ENCODE measurements at regions not wholly inside any gene's neighbourhood (a gene's known extent, or its start where the extent isn't known, plus 50 kb on each side); places are given as distances from the start of the nearest gene placed in this dataset.

DNA sequence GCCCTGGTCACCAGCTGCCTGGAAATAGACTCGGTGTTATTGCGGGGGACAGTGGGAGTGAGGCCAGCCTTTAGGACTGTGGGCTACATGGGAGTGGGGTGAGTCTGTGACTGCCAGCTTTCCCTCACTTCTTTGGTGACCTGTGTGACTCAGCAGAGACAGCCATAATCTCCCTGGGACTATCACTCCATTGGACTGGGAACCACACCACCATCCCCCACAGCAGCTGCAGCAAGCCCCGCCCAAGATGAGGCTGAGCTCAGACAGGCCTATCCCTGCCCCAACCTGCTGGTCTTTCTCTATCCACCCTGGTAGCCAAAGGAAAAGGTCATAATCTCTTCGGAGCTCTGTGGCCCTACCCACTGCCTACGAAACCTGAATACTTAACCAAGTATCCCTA is 263.2 kb downstream of the FZD1 start:
- no peak for DNase-seq

DNA sequence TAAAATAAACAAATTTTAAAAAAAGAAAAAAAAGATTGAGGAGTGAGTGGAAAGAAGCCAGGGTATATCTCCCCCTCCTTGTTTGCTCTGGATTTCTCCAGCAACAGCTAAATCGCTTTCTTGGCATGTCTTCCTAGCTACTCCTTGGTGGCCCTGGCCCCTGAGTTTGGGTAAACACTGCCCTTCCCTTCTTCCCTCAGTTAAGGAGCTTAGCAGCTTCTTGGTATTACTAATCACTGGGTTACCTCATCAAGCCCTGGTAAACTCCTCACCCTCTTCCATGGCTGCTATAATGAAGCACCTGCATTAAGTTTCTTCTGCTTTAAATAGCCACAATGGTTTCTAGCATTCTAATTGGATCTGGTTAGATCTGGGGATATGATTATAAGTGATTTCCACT is 269.8 kb downstream of the FZD1 start:
- no peak for DNase-seq

DNA sequence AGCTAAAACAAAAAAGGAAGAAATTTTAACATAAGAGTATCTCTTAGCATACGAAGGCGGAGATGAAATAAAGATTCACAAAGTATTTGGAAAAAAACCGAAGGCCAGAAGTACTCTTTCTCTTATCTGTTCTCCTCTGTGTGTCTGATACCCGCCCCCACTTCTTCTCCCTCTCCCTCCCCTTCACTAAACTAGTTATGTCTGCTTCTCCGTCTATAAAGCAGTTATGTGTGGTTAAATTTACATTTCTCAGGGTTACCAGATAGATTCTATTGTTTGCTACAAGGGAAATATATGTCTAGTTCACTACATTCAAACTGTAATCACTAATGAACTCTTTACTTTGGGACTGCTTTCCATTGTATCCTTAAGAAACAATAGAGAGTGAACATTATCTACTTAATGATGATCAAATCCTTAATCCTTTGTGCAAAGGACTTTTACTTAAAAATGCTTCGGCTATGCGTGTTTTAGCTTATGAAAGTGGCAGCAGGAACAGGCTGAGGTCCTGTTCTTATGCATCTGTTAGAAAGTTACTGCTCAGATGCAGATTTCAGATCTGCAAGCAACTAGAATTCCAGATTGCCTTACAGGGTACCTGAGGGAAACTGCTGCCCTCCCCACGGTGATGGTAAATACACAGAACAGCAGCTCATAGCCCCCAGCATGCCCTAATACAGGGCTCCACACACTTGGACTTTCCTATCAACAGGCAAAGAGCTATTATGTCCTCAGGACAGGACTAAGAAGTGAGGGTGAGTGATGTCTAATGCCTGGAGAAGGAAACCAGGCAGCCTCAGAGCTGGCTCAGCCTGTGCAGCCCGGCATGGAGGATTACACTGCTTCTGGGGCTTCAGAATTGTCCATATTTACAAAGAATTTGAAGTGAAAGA is 273.3 kb downstream of the FZD1 start:
- DNase-seq = no peak

DNA sequence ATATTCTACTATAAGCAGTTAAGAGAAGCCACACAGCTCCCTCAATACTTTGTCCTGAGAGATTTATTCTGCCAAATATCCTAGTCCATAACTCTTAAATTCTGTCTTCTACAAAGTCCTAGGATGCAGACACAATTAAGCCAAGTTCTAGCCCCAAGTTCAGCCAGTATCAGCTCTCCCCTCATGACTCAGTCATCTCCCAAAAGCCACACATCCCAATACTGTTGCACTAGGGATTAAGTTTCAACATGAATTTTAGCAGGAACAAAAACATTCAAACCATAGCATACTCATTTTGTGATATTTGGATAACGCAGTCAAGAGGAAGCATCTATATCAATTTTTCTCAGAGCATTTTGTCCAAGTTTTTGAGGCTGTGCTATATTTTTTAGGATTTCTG is 277.4 kb downstream of the FZD1 start:
- no peak for DNase-seq

DNA sequence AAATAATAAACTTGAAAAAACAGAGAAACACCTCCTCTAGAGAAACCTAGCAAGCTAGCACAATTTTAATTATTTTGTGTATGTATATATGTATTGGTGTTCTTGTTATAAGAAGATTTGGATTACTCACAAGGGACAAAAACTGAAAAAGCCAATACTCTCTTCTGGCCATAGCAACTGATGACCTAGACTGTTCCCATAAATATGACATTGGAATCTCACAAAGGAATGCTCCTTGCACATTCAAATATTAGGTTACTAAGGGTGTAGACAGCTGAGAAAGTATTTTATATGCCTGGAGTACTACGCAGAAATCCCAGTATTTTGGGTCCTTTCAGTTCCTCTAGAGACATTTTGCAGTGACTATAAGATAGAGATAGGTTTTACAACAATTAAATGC is 279.4 kb downstream of the FZD1 start:
- DNase-seq = no peak

DNA sequence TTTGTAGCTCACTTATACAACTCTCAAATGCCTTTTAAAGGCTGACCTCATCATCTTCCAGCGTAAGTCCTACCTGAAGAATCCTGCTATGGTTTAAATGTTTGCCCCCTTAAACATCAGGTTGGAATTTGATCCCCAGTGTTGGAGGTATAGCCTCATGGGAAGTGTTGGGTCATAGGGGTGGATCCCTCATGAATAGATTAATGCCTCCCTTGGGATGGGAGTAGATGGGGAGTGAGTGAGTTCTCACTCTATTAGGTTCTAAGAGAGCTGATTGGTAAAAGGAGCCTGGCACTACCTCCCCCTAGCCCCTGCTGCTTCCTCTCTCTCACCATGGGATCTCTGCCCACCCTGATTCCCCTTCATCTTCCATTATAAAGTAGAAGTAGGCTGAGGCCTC is 285.6 kb downstream of the FZD1 start:
- DNase-seq = no peak

DNA sequence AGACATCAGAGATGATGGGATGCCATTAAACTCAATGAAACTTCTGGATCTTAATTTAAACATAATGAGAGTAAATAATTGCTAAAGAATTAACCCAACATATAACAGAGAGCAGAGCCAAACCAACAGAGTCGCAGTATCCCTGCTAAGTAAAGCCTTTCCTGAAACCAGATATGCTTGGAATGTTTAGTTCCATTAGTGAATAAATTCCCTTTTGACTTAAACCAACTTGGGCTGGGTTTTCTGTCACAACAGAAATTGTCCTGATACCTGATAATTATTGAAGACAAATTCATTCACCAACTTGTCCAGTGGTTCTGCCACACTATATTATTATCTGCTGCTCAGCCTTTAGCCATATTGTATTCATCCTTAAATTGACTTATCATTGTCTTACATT is 286.7 kb downstream of the FZD1 start:
- DNase-seq = no peak

DNA sequence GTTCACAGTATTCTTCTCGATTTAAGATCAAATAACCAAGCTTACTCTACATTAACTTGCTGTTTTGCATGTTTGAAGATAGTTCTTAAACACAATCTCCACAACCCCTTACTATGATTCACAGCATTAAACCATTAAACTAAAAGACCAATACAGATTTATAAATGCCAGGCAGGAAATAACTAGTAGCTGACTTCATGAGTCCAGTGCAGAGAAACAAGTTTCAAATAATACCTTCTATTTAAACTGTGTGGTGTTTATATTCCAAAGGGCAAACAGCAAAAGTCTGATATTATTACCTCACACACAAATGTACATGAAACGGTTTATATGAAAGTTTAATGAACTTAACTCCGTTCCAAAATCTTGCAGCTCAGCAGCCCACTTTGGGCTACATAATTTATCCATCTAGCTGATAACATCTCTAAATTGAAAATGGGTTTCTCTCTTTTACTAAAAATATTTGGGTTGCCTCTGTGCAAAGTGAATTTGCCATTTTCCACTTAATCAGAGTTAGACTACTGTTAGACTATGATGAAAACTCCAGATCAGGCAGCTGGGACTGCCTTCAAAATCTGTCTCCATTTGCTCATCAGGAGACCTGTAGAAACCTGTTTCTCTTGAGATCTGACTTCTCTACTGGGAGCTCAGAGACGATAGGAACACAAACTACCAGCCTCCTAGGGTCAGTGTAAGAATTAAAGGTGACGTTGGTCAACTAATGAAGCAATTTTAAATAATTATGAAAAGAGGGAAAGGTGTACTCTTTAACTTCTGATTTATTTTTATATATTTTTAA is 287.3 kb downstream of the FZD1 start:
- no peak for DNase-seq

DNA sequence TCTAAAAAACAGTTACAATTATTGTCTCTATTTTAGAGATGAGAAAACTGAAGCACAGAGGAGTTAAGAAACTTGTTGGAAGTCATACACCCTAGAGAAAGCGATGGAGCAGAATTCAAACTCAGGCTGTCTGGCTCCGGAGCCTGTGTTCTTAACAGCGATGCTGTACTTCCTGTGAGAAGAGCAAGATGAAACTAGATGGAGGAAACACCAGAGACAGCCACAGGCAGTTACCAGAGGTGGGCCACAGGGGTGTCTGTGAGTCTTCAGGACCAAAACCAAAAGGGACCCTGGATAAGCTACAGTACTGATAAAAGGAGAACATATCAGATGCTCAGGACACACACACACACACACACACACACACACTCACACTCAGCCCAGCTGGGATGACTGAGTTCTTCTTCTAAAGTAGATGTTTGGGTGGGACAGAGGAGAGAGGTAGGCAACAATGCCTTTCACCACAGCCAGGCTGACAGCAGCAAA is 289.2 kb downstream of the FZD1 start:
- DNase-seq = no peak

DNA sequence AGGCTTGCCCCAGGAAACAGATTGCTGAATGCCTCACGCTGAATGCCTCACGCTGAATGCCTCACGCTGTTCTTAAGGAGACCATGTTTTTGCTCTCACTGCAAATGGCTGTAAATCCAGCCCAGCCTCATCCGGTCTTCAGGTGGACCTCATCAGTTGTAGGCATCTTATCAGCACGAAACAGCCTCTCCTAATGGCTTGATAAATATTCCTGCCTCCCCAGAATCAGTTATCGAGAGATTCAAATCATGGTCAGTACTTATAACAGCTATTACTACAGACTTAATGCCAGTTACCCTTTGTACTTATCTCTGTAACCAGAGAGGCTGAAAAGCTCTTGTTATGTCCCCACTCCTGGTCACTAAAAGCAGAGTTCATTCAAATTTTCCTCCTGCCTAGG is 290.6 kb downstream of the FZD1 start:
- DNase-seq = no peak

DNA sequence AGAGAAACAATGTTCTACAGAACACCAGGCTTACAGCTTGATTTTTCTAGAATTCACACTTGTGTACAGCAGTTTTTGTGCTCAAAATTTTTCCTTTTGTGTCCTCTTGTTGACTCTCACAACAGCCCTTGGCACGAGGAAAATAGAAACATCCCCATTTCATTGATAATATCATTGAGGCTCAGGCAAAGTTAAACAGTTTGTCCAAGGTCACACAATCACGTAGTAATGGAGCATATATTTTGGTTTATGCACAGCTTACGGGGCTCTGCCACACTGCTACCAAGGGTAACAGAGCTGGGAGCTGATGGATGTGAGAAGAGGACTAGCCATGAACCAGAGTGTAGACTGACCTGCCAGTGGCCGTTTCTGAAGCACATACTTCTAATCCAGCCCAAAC is 292.0 kb downstream of the FZD1 start:
- no peak for DNase-seq

DNA sequence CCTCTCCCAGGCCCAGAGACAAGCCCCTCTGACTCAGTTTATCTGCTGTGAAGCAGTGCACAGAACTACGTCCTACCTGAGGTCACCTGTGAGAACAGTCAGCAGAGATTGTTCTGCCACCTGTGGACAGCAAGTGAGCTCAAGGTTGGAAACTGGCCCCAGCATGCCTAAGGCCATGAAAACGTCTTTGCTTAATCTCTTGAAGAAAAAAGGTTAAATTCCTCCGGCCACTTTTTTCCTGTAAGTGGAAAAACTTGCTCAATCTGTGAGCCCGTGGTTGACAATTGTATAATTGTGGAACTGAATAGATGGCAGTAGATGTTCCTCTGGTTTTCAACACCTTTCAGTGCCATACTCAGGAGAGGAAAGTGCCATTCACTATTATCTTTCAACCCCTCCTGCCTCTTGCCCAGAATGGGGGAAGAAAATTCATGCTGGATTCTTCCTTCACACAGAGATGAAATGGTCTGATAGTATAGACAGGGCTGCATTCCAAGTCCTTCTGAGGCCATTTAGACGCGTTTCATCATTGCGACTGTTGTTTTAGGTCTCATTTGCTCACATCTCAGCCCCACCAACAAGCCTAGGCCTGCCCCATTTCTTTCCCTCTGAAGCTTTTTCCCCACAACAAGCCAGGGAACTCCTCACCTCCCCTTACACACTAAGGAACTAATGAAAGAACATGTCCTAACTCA is 292.9 kb downstream of the FZD1 start:
- no peak for DNase-seq

DNA sequence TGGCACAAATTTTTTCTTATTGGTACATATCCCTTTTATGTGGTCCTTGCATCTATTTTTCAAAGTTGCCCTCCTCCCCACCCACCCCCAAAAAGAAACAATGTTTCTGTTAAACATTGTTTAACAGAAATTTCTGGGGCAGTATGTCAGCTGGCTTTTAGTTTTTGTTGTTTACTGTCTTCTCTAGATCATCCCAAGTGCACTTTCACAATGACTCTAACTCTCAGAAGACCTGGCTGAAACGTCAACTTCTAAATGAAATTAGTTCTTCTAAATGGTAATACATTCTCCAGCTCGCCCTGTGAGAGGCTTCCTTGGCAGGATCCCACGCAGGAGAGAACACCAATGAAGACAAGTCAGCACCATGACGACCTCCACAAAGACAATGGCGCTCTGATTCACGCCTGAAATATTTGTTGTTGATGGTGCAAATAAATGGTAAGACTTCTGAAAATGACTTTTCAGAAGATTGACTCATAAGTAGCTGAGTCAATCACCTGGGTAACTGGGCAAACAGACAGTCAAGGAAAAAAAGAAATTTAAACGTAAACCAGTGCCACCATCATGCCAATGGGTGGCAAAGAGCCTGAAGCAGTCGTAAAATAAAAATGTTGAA is 293.7 kb downstream of the FZD1 start:
- no peak for DNase-seq

DNA sequence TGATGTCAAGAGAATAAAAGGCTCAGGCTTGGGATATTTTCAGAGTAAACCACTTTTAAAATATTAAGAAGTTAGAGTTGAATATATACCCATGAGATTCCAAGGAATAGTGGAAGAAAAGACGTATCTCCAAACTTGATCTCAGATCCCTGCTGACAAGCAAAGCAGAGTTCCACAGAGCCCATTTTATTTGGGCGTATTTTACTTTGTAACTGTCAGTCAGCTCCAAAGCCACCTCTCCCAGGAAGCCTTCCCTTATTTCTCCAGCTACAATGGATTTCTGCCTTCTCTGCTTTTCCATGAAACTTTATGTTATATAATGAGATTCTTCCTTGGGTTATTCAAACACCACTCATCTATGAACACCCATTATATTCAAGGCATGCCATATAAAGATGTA is 295.7 kb downstream of the FZD1 start:
- no peak for DNase-seq

DNA sequence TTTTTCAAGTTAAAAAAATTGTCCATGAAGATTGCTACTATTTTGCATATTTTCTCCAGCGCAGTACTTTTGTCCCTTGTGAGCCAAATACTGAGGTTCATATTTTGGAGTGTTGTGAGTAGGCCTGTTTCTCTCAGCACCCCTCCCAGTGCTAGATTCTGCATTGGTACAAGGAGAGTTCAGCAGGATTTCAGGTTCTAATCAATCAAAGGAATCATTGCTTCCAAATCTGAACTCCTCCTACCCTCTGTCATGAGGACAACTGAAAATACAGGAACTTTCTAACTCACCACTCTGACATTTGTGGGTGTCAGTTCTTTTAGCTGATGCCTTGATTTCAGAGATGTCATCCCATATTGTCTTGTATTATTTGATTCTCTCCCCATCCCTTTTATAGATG is 299.9 kb downstream of the FZD1 start:
- no peak for DNase-seq

DNA sequence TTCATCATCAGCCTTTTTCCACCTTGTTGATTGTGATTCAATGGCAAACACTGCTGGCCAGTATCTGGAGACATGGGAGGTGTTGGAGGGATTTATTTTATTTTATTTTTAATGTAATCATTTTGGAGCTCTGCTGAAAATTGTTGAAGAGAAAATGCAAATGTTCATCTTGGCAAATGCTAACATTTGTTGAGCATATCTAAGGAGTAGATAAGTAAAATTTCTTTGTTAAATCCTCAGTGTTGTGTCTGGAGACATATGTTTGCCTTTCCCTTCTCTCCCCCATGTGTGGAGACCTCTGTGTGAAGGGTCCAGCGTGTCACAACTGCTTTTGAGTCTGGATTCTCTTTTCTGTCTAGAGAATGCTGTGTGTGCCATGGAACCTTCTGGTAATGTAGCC is 300.3 kb downstream of the FZD1 start:
- no peak for DNase-seq

DNA sequence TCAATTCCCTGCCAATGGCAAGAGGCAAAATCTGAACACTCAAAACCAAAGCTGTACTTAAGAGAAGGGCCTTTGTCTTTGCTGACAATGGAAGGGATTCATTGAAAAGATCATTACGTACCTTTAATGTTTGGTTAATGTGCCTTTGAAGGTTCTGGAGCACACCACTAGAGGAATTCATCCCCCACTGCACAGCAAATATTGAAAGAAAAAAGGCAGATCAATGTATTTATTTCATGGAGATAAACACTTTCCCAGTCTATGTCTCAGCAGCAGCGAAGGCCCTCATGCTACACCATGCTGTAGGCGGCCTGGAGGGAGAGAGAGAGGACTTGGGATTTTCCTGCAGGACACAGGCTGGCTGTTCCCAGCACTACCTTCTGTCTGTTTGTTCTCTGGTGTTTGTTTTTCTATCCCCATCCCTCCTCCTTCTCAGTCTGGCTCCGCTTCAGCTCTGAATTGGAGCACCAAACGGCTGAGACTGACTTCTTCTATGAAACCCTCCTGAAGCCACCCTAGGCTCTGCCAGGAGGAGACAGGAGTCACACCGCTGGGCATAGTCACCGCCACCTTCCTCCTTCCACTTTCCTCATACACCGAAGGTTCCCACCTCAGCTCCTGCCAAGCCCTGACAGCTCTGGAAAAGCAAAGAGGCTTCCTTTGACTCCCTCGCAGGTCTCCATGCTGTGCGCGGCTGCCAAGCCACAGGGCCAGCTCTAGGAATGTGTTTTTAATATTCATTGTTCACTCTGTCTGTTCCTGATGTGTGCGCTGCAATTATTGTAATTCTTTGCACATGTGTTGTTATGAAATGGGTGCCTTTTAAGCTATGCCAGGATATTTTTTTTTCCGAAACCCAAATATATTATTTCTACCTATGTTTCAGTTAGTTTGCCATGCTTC is 301.5 kb downstream of the FZD1 start:
- DNase-seq = no peak

DNA sequence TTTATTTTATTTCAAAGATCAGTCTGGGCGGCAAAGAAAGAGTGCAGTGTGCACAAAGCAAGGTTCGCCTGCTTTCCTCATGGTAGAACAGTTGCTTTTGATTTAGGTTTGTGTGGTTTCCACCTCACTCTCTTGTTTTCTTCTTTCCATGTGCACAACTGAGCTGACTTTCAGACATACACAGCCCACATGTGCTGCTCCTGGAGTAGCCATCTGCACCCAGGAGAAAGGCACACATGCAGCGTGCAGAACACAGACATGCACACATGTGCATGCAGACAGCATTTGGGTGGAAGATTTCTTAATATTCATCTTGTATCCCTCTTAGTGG is 302.1 kb downstream of the FZD1 start:
- no peak for DNase-seq

DNA sequence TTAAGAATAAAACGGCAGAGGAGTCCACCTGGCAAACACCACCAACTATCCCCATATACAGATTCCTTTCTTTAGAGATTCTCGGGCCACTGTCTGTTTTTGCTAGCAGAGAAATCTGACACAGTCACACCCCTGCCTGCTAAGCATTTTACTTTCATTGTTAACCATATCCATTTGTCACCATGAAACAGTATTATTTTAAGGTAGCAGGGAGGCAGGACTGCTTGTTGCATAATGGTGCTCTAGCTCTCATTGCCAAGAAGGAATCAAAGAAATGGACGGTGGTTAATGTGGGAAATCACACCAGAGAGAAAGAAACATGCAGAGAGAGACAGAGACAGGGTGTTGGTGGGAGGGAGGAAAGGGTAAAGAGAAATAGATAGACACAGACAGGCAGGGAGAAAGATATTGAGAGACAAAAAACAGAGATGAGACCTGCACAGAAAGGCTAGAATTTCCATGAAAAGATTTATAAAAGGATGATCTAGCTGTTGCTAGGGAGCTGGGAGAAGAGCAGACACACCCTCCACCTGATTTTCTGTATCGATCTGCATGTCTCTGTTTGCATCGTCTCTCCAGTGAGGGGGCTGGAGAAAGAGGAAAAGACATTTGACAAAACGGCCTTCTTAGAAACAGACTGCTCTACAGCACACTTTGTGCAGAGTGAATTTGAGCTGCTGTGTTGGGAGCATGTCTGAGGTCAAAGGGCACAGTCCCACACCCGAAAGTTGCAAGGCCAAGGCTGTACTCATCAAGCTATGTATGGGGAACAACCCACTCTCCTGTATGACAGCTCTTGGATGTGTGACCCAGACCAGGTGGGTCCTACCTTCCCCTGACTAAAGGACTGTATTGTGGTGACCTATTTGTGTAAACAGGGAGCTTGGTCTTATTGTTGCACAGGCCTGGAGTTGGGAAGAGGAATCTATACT is 303.1 kb downstream of the FZD1 start:
- DNase-seq = no peak

DNA sequence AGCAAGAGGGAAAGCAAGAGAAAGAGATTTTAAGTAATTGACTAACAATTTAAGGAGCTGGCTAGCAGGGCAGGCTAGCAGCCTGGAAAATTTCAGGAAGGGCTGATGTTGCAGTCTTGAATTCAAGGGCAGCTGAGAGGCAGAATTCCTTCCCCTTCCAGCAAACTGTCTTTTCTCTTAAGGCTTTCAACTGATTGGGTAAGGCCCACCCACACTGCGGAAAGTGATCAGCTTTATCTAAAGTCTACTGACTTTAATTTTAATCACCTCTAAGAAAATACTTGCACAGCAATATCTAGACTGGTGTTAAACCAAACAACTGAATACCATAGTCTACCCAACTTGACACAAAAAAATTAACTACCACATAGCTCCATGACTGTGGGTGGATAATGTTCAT is 303.9 kb downstream of the FZD1 start:
- no peak for DNase-seq
